NCI-H345 treated with DMSO at 0.1 percent for 48 hours (cell line): ENCODE measurements at regions not wholly inside any gene's neighbourhood (a gene's known extent, or its start where the extent isn't known, plus 50 kb on each side); places are given as distances from the start of the nearest gene placed in this dataset.
"Not testable (repeated sequence)": the region's sequence is repeated elsewhere in the genome, so short reads cannot be mapped to it uniquely, and the experiment has no call there.

Experiments used
- DNase-seq: peaks from one replicate; lab custom pipeline; 2025; ENCODE audit not compliant: unreplicated experiment; lab: John Stamatoyannopoulos, UW

- DNase-seq: no peak
Observed at GRCh38 chr2:58634653-58635370, 393.7 kb upstream of the FANCL start.

- no peak for DNase-seq
Observed at GRCh38 chr2:58633613-58634365, 392.7 kb upstream of the FANCL start.

DNA sequence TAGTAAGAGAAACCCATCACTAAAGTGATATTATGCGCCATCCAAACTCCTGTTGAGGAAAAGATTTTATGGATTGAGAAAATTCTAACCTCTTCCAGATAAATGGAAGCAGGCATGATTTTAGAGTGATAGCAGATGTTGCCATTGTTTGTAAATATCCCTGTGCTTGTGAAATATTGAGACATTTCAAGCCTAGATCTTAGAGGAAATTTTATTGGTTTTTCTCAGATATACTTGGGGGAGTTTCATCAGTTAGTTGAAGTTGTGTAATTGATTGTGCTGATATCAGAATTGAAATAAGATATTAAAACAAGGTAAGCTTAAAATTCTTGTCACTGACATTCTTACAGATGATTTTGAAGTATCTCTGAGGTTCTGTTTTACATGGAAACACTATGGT is 390.9 kb upstream of the FANCL start:
- no peak for DNase-seq

DNA sequence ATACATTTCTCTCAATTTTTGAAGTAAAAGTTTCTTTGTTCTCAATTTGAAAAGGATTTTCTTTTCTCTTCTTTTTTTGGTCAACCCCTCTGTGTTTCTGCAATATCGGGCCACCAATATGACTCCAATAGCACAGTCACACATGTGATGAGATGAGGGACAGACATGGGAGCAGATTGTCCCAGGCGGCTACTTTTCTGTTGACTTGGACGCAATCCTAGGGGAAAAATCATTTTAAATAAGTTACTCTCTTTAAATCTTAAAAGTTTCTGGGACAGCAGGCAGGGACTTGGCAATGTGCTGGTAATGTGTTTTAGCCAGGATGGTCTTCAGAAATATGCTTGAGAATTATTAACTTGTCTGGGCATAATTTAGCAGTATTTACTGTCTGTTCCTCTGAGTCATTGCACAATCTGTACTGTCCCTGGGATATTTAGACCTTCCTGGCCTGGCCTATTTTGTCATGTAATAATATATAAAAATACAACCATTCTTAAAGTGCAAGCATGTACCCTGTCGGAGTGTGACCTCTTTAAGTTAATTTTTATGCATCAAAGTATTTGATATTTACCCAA is 388.5 kb upstream of the FANCL start:
- no peak for DNase-seq

- DNase-seq: no peak
Observed at GRCh38 chr2:58620896-58621295, 379.8 kb upstream of the FANCL start.

- no peak for DNase-seq
Observed at GRCh38 chr2:58620093-58620492, 379.0 kb upstream of the FANCL start.

GRCh38 chr2:58616961-58617360 is 375.8 kb upstream of the FANCL start:
- no peak for DNase-seq

GRCh38 chr2:58614219-58614618 is 373.1 kb upstream of the FANCL start:
- DNase-seq: no peak

DNA sequence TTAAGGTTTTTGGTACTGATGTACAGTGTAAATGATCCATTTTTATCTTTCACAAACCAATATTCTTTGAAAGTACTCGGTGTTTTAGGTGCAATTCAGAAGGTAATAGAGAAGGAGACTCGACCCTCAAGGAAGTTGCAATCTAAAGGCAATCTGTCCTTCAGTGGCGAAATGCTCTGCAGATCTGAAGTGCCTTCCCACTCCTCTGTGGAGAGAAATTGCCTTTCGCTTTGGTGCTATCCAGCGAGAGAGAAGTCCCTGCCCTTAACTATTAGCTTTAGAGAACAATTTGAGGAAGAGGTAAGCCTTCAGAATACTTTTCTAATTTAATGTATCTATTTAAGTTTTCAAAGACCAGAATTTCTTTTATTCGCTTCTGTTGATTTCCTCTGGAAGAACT is 371.8 kb upstream of the FANCL start:
- DNase-seq: no peak

DNA sequence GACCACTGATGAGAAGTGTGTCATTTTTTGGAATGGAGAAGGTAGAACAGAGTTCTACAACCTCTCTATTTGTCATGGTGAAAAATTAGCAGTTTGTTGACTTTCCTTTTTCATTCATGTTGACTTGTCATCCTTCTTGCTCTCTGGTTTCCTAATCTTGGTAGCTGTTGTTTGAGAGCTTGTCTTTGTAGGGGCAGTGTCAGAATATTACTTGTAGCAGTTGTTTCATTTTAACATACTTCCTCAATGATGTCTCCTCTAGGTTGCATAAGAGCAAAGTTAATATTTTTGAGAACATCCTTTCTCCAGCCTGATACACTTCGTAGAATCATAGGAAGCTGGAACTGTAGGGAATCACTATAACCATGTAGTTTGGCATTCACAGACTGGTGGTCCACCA is 368.2 kb upstream of the FANCL start:
- no peak for DNase-seq

GRCh38 chr2:58608146-58608545 is 367.0 kb upstream of the FANCL start:
- DNase-seq: no peak

GRCh38 chr2:58607448-58607847 is 366.3 kb upstream of the FANCL start:
- no peak for DNase-seq

DNA sequence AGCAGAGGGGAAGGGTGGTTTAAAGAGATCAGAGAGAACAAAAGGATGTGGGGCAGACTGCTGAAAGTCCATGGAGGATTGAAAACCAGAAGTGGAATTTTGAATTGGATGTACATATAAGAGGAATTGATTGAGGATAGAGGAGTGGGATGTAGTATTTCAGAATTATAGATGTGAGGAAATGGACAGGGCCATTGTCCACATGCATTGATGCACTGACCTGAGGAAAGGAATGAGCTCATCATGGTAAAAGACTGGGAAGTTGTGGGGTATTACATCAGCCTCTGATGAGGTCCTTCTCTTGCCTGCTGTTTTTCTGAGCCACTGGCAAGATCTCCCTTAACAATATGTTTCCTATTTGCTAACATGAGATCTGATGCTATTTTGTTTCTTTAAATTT is 365.7 kb upstream of the FANCL start:
- no peak for DNase-seq

- no peak for DNase-seq
Observed at GRCh38 chr2:58604096-58604495, 363.0 kb upstream of the FANCL start.

GRCh38 chr2:58601017-58601416 is 359.9 kb upstream of the FANCL start:
- no peak for DNase-seq

DNA sequence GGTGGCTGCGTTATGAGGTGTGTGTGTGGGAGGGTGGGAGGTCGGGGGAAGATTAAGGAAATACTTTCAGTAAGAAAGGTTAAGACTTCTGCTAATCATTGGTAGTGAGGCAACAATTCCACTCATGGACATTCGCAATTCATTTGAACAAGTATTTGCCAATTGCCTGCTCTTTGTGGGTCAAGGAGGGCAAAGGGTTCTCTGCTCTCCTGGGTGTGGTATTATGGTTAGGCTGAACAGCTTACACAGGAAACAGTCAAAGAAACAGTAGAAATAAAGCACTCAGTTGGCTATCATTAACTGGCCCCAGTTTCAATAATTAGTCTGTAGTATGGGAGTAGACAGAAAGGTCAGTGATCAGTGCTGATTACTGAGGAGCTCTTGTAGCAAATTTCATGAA is 357.0 kb upstream of the FANCL start:
- no peak for DNase-seq

- DNase-seq: no peak
Observed at GRCh38 chr2:58595714-58596113, 354.6 kb upstream of the FANCL start.

DNA sequence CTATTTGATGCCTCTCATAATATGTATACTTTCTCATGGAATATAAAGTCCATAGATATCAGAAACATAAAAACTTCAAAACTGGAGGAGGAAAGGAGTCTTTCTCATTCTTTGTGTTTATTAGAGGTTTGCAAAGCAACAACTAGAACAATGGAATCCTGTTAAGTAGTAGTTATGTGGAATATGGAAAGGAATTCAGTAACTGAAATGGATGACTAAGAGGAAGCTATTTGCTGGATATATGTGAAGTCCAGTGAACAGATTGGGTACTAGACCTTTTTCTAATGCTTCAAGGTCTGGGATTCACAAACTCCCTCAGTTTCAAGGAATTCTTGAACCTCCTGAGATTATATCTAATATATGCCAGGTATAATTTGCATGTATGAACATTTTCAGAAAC is 353.6 kb upstream of the FANCL start:
- DNase-seq: no peak

GRCh38 chr2:58594175-58594574 is 353.1 kb upstream of the FANCL start:
- no peak for DNase-seq

DNA sequence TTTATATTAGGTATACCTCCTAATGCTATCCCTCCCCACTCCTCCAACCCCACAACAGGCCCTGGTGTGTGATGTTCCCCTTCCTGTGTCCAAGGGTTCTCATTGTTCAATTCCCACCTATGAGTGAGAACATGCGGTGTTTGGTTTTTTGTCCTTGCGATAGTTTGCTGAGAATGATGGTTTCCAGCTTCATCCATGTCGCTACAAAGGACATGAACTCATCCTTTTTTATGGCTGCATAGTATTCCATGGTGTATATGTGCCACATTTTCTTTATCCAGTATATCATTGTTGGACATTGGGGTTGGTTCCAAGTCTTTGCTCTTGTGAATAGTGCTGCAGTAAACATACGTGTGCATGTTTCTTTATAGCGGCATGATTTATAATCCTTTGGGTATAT is 345.1 kb upstream of the FANCL start:
- not testable (repeated sequence) for DNase-seq

DNA sequence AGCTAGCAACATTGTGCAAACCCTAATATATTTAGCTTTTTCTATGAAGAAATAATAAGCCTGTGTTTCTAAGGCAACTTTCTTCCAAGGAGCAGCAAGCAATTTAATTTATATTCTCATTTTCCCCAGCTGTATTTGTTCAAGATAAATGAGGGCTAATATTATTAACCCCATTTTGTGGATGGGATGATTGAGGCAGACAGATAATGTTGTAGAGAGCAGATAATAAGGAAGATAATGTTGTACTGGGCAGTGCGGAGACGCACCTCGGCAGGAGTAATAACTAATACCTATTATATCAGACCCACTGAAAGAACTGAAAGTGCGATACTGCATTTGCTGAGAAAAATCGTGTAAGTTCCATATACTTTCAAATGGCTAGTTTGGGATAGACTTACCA is 344.1 kb upstream of the FANCL start:
- no peak for DNase-seq

DNA sequence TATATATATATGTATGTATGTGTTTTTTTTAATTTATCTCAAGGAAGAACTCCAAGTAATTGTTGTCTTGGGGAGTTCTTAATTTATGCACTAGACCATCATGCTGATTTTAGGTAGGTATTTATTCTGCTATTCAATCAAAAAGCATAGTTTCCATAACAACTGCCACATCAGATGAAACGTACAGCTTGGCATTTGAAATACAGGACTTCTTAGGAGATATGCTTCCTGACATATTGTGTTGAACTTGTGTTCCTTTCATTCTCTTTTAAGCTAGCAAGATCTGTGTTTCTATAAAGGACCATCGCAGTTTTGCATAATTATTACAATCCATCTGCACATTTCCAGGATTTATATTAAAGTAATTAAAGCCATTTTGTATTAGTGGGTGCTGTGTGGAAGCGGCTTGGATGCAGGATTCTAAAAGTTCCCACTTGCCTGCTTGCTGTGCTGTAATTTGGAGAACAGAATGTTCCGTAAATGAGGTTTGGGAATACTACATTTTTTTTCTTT is 343.5 kb upstream of the FANCL start:
- no peak for DNase-seq
